ENCODE measurements at regions not wholly inside any gene's neighbourhood (a gene's known extent, or its start where the extent isn't known, plus 50 kb on each side); places are given as distances from the start of the nearest gene placed in this dataset.

GRCh38 chr5:24103451-24104023, 541.2 kb downstream of the CDH10 start:
- H3K4me1 ChIP-seq: no peaks in the 10 kb centered on the region
- TF ChIP-seq, protein P1, sequence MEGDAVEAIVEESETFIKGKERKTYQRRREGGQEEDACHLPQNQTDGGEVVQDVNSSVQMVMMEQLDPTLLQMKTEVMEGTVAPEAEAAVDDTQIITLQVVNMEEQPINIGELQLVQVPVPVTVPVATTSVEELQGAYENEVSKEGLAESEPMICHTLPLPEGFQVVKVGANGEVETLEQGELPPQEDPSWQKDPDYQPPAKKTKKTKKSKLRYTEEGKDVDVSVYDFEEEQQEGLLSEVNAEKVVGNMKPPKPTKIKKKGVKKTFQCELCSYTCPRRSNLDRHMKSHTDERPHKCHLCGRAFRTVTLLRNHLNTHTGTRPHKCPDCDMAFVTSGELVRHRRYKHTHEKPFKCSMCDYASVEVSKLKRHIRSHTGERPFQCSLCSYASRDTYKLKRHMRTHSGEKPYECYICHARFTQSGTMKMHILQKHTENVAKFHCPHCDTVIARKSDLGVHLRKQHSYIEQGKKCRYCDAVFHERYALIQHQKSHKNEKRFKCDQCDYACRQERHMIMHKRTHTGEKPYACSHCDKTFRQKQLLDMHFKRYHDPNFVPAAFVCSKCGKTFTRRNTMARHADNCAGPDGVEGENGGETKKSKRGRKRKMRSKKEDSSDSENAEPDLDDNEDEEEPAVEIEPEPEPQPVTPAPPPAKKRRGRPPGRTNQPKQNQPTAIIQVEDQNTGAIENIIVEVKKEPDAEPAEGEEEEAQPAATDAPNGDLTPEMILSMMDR (IDR thresholded peaks at IDR 0.05; ENCODE audit: insufficient read depth in 1 of 2, low read depth in 1 of 2, low read length in 1 of 2, severe bottlenecking in 1 of 2, unreplicated experiment in 1 of 2): no peak
- no peaks in the 10 kb centered on the region for H3K36me3 ChIP-seq (ENCODE audit: control insufficient read depth, insufficient read depth, low read length)
- no peaks in the 10 kb centered on the region for H3K9me3 Mint-ChIP-seq (ENCODE audit: unreplicated experiment)
- H3K4me3 Mint-ChIP-seq (ENCODE audit: unreplicated experiment): no peak overlapping the region
- H3K27ac Mint-ChIP-seq (ENCODE audit: unreplicated experiment): no peak overlapping the region
- no TSS peak for BruUV-seq (replicated peaks)
- no peaks in the 10 kb centered on the region for H3K27me3 Mint-ChIP-seq (ENCODE audit: insufficient read depth, unreplicated experiment)
- DNase-seq: no peak
- ChIA-PET POLR2A (no interaction called here), CTCF (no interaction called here)
- H3K9me3 ChIP-seq: no peaks in the 10 kb centered on the region
- no peak overlapping the region for H3K4me3 ChIP-seq (ENCODE audit: low read depth, low read length)
- H3K27me3 ChIP-seq (replicated peaks; ENCODE audit: control insufficient read depth, insufficient read depth, low read length): no peaks in the 10 kb centered on the region
- H3K4me1 Mint-ChIP-seq (ENCODE audit: low read depth, unreplicated experiment): no peaks in the 10 kb centered on the region
- H3K36me3 Mint-ChIP-seq (ENCODE audit: insufficient read depth, unreplicated experiment): no peaks in the 10 kb centered on the region
- intact Hi-C loops (cut with micrococcal nuclease; ENCODE audit: unreplicated experiment): no loop called here

DNA sequence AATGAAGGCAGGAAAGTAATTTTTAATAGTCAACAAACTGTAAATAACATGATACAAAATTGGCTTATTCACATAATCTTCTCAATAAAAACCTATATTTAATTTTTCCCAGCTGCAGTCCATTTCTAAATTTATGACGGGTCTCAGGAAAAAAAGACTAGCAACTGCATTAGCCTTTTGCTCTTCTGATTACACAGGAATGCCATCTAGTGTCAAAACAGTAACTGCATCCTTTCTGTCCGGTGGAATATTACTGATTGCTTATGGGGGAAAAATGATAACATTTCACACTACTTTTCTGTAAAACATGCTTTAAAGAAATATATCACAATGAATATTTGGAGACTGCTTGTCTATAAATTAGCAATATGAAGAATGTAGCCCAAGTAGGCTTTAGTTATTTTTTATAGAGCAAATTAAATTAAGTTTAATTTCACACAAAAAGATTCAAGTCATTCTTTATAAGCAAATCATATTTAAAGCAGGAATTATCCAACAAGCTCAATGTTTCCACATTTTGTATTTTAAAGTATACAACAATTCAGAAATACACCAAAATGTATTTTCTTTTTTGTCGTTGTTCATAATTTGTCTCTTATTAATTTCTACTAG, 534.7 kb downstream of the CDH10 start:
- Histone ChIP-seq H3K4me1 (no peaks in the 10 kb centered on the region), H3K4me3 (ENCODE audit: low read depth, low read length) (no peak overlapping the region), H3K27me3 (replicated peaks; ENCODE audit: control insufficient read depth, insufficient read depth, low read length) (no peaks in the 10 kb centered on the region; the same call in 1 of the 2 replicates), H3K36me3 (ENCODE audit: control insufficient read depth, insufficient read depth, low read length) (no peaks in the 10 kb centered on the region), H3K9me3 (no peaks in the 10 kb centered on the region)
- H3K27me3 Mint-ChIP-seq (ENCODE audit: insufficient read depth, unreplicated experiment): no peaks in the 10 kb centered on the region
- H3K4me3 Mint-ChIP-seq (ENCODE audit: unreplicated experiment): no peak overlapping the region
- no peaks in the 10 kb centered on the region for H3K36me3 Mint-ChIP-seq (ENCODE audit: insufficient read depth, unreplicated experiment)
- TF ChIP-seq, protein P1 (IDR thresholded peaks at IDR 0.05; ENCODE audit: insufficient read depth in 1 of 2, low read depth in 1 of 2, low read length in 1 of 2, severe bottlenecking in 1 of 2, unreplicated experiment in 1 of 2): peak; percentile 55 to 64
- CTCF ChIA-PET: no interaction called here
- H3K4me1 Mint-ChIP-seq (ENCODE audit: low read depth, unreplicated experiment): no peaks in the 10 kb centered on the region
- H3K27ac Mint-ChIP-seq (ENCODE audit: unreplicated experiment): no peak overlapping the region
- POLR2A ChIA-PET: no interaction called here
- intact Hi-C loops (cut with micrococcal nuclease; ENCODE audit: unreplicated experiment): loop anchor here (1.0 to 5.0 kb wide), 4 partner anchors 105 to 758 kb away; no protein-coding TSS in a partner anchor
- no TSS peak for BruUV-seq (replicated peaks)
- DNase-seq: peak in 1 of 2 experiments; percentile 14
- H3K9me3 Mint-ChIP-seq (ENCODE audit: unreplicated experiment): no peaks in the 10 kb centered on the region

GRCh38 chr5:24112420-24112819, 532.4 kb downstream of the CDH10 start:
- Histone ChIP-seq H3K36me3 (ENCODE audit: control insufficient read depth, insufficient read depth, low read length) (no peaks in the 10 kb centered on the region), H3K4me1 (no peaks in the 10 kb centered on the region), H3K27me3 (replicated peaks; ENCODE audit: control insufficient read depth, insufficient read depth, low read length) (no peaks in the 10 kb centered on the region; the same call in 1 of the 2 replicates), H3K4me3 (ENCODE audit: low read depth, low read length) (no peak overlapping the region), H3K9me3 (no peaks in the 10 kb centered on the region)
- H3K36me3 Mint-ChIP-seq (ENCODE audit: insufficient read depth, unreplicated experiment): no peaks in the 10 kb centered on the region
- no TSS peak for BruUV-seq (replicated peaks)
- no peak for DNase-seq
- intact Hi-C loops (cut with micrococcal nuclease; ENCODE audit: unreplicated experiment): loop anchor here (5.0 kb wide), 1 partner anchor 760 kb away; no protein-coding TSS in a partner anchor
- H3K4me3 Mint-ChIP-seq (ENCODE audit: unreplicated experiment): no peak overlapping the region
- H3K9me3 Mint-ChIP-seq (ENCODE audit: unreplicated experiment): no peaks in the 10 kb centered on the region
- H3K27ac Mint-ChIP-seq (ENCODE audit: unreplicated experiment): no peak overlapping the region
- no peaks in the 10 kb centered on the region for H3K27me3 Mint-ChIP-seq (ENCODE audit: insufficient read depth, unreplicated experiment)
- ChIA-PET POLR2A (no interaction called here), CTCF (no interaction called here)
- TF ChIP-seq, protein P1 (IDR thresholded peaks at IDR 0.05; ENCODE audit: insufficient read depth in 1 of 2, low read depth in 1 of 2, low read length in 1 of 2, severe bottlenecking in 1 of 2, unreplicated experiment in 1 of 2): no peak
- H3K4me1 Mint-ChIP-seq (ENCODE audit: low read depth, unreplicated experiment): no peaks in the 10 kb centered on the region

Data from Caco-2 (cell line).